T follicular helper cell (primary cell): ENCODE measurements at regions not wholly inside any gene's neighbourhood (a gene's known extent, or its start where the extent isn't known, plus 50 kb on each side); places are given as distances from the start of the nearest gene placed in this dataset.

ENCODE experiments used
- DNase-seq: peaks from one replicate; pipeline ENCODE4 v3.0.0-alpha.2; 2020; ENCODE audit warnings: low read depth

DNA sequence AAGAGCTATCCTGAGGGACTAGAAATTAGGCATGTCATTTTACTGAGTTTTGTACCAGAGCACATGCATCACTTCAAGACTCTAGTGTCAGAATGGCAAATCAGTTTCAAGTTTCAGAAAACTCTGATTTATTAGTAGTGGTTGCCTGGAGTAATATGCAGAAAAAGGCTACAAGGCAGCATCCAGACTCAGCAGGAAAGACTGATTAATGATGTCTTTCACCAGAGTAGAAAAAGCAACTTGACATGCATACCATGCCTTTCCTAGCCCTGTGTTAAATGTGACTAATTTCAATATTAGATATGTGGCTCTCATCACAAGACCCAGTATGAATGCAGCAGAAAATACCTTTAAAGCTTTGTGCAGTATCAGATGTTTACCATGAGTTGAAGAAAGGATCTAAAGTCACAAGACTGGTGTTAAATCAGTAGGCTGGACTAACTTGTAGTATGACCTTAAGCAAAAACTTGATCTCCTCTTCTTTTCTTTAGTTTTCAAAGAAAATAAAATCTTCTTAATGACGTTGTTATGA, 1251.2 kb upstream of the C9orf72 start:
- no peak for DNase-seq

DNA sequence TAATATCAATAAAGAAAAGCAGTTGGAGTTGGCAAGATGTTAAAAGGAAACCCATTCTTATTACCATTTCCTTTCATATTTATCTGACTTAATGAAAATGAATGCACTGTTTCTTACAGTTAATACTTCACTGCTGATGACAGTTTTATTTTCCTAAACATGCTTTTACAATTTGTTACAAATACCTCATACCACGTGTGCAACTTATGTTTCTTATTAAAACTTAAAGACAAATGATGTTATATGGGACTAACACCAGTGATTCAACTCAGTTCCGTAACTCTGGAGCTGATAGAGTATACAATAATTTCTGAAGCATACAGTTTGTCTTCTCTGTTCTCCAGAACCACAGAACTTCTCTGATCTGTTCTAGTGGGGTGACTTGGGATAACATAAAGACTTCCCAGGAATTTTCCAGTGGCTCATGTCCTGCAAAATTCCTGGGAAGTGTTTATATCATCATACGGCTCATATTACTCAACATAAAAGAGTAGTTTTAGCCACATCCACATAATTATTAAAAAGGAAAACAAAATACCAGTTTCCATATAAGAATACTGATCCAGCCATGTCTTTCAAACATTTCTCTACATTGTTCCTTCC, 1259.0 kb upstream of the C9orf72 start:
- no peak for DNase-seq

DNA sequence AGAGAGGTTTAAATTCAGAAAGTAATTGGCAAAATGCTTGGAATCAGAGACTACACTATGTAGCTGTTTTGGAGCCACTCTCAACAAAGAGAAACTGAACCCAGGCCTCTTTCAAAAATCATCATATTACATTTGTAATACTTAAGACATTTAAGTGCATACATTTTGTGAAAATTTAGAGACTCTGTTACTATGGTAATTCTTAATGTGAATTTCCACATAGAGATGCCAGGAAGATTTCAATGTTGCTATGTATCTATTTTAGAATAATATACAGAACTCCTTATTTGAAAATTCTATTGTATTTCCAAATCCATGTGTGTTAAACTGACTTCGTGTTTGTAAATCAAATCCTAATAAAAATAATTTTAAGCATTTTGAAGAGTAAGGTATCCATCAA, 1260.9 kb upstream of the C9orf72 start:
- no peak for DNase-seq

DNA sequence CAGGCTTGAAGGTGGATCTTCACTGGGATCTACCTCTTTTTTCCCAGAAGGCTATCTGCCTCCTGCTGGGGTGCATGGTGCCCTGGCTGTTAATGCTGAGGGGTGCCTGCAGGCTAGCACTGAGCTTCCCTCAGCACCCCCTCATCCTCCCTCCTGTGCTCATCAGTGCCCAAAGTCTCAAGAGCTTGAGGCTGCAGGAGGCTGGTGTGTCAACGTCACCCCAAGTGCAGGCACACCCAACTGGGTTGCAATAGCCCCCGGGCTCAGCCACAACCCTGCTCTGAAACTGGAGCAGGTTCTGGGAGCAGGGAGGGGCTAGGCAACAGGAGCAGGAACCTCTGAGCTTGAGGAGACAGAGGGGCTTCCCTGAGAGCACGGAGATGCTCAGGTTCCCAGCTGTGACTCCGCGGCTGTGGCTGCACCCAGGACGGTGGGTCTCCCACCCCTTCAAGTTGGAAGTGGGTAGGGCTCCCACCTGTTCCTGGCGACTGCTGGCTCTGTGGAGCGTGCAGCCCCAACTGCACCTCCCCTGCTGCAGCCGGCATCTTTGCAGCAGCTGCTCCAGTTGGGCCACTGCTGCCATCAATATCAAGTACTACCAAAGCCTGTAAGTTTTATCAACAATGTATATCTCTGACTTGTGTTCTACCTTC, 1266.6 kb upstream of the C9orf72 start:
- no peak for DNase-seq

DNA sequence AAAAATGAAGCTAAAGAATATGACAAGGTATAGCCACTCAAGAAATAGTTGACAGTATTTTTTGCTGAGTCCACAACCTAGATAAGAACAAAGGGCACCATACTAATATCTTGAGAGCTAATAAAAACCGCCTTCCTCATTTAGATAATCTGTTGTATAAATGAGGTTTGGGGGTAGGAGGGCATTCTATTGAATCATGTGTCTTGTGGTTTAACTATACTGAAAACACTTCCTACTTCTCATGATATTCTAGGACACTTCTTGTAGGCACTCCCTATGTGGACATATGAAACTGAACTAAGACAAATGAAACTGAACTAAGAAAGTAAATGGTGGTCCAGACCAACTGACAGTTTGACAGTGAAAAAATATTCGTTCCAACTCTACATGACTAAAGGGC, 1268.5 kb upstream of the C9orf72 start:
- no peak for DNase-seq

DNA sequence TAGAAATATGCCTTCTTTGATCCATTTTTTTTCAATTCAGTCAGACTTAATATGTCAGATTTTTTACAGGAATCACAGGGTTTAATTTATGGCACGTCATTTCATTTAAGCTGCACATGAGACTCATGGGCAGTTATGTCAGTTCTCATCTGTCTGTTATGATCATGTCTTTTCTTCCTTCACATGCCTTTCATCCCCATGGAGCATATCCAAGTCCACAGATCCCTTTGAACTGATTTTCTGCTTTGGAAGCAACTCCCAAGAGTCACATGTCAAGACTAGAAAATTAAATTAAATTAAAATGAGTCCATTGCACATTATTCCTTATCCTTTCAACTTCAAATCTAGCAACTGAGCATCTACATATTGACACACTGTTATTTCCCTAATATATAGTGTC, 1274.0 kb upstream of the C9orf72 start:
- no peak for DNase-seq

DNA sequence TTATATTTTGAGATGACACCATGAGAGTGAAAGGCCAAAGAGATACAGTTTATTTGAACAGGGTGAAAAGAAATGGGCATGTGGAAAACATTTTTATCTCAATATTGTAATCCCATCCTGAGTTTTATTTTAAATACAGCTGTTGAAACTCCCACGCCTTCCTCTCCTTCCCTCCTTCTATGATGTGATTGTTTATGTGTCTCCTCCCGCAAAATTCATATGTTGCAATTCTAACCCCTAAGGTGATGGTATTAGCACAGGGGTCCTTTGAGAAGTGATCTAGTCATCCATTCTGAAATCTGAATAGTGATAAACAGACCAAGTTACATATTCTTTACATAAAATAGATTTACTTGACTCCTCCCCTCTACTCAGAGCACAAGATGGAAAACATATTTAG, 1275.4 kb upstream of the C9orf72 start:
- no peak for DNase-seq

DNA sequence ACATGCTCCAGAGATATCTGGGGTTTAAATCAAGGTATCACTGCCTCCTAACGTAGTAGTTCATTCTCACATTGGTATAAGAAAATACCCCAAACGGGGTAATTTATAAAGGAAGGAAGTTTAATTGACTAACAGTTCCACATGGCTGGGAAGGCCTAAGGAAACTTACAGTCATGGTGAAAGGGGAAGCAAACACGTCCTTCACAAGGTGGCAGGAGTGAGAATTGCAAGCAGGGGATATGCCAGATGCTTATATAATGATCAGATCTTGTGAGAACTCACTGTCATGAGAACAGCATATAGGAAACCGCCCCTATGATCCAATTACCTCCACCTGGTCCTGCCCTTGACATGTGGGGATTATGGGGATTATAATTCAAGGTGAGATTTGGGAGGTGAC, 1280.2 kb upstream of the C9orf72 start:
- DNase-seq: no peak

DNA sequence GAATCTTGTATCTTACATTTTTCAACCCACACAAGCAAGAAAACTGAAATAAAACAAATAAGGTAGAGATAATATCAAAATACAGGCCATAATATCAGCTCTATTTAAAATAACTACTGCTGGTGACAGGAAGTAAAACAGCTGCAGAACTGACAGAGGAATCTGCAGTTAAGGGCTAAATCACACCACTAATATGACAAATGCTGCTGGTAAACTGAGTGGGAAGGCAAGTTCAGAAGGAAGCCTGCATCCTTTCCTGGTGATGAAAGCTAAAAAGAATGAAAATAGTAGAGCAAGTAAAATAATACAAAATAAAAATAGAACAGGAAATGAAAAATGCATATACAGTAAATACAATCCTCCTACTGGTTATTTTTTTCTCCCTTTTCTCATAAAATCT, 1293.7 kb upstream of the C9orf72 start:
- DNase-seq: no peak

DNA sequence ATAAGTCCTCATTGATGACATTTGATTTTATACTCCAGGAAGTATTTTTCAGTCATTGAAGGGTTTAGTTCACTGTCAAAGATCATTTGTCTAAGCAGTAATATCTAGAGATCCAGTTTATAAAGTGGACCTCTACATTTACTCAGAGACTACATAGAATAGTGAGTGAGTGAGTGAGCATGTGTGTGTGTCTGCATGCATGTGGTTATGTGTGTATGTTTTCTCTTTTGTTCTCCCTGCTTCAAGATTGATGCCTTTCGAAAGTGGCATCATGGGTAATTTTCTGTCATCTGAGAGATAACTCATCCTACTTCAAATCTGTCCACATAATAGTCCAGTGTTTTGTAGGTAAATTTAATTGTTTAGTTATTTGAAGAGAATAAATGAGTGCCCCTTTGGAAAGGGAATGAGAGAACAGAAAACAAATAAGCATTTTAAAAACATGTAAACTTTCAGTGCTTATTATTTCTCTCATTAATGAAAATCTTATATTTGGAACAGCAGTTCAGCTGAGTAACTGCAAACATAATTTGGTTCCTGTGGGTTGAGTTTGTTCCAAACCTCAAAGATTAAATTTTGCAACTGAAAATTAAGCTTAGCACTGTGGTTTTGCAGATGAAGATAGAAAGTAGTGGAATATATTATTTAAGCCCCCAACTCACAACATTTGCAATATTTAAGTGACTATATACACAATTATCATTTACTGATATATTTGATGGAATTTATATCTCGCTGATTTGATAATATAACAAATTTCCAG, 1295.1 kb upstream of the C9orf72 start:
- no peak for DNase-seq

DNA sequence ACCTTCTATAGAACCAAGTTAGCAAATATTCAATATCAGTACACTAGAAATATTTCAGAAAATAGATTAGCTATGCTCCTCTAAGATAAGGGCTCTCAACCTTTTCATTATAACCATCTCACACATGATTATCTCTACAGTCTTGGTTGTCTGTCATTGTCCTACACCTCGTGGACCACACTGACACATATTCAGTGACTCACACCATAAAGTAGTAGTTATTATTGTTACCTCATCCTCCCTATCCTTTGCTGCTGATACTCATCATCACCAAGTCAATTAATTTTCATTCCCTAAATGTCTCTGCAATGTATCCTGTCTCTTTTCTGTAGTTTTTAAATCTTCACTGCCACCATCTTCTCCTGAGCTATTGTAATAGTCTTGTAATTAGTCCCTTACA, 1309.2 kb upstream of the C9orf72 start:
- DNase-seq: no peak

DNA sequence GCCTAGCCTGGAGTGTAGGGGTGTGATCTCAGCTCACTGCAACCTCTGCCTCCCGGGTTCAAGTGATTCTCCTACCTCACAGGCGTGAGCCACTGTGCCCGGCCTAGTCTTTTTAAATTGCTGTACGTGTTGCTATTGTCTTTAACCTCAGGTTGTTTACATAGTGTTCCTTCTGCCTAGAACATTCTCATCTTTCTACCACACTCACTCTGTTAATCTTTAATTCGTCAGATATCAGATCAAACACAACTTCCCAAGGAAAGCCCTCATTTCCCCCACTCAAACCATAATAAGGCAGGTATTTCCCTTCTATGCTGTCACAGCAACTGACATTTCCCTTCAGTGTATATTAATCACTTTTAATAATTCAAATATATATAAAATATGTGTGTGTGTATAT, 1310.0 kb upstream of the C9orf72 start:
- no peak for DNase-seq

DNA sequence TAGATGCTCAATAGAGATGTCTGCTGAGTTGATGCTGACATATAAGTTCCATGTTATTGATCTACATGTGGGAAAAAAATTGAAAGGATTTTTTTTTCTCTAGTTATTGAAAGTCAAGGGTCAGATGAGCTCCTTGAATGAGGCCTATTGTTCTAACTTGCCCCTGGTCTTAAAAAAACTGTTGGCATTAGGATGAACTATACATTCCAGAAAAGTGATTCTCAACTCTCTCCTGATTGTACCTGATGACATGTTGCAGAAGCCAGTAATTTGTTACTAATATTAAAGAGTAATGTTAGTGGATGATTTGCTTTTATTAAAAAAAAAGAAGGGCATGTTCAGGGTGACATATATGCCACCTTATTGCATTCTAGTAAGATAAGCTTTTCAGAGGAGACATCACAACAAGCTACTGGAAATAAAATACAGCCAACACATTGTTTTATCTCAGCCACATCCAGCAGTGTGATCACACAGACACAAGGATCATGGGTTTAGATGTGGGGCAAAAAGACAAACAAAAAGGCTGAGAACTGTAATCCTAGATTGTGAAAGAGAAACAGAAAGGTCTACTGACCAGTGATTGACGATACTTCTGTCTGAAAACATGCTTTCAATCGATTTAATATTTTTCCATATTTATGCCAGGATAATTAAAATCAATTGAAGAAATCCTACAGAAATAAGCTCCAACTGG, 1314.1 kb upstream of the C9orf72 start:
- DNase-seq: no peak

DNA sequence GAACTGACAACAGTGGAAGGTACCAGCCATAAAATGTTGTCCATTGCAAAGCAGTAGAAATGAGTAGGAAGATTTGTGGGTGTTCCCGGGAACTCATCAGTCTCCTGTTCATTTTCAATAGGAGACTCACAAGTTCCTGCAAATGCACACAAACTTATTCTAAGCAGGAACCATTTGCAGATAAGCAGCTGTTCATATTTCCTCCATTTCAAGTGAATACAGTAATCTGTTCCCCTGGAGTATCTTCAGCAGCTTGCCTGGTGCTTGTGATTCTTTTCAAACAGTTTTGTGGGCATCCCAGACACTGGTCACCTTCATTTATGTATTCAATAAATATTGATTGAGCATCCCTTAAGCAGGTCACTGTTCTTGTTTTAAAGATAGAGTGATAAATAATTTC, 1315.5 kb upstream of the C9orf72 start:
- no peak for DNase-seq

DNA sequence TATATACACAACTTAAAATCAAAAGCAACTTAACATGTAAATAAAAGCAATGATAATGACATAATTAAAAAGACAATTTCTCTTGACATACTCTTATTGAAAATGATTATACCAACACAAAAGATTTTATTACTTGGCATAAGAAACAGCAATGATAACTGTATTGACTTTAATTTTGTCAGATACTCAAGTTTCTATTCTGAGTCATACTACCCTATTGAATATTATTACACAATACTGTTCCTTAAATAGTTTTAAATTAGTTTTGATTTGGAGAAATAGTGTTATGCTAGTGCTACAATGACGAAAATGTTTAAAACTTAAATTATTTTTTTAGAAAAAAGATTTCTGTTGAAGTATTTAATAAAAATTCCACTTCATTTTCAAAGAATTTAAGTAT, 1319.3 kb upstream of the C9orf72 start:
- DNase-seq: no peak

DNA sequence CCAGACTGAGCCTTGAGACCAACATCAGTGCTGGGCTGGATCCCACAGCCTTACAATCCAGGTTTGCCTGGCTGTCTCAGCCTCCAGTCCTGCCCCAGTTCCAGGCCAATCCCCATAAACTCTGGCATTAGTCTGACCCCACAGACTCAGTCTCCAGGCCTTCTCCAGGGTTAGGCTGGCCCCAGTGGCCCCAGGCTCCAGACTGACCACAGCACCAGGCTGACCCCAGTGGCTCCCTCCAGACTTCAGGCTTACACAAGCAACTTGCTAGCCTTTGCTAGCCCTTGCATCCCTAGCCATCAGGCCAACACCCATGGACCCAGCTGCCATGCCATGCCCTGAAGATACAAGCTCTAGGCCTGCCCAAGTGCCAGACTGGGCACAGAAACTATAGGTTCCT, 1326.0 kb upstream of the C9orf72 start:
- no peak for DNase-seq

DNA sequence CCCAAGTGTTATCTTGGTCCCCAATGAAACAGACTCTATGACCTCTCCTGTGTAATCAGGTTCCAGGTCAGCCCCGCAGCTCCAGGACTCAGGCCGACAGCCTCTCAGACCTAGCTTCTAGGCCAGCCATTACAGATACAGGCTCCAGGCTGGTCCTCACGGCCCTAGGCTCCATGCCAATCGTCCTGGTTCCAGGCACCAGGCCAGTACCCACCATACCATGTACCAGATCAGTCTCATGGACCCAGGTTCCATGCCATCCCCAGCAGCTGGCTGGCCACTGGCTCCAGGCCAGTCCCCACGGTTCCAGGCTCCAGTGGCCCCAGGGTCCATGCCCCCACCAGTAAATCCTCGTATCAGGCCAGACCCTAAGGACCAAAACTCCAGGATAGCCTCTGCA, 1326.6 kb upstream of the C9orf72 start:
- no peak for DNase-seq

DNA sequence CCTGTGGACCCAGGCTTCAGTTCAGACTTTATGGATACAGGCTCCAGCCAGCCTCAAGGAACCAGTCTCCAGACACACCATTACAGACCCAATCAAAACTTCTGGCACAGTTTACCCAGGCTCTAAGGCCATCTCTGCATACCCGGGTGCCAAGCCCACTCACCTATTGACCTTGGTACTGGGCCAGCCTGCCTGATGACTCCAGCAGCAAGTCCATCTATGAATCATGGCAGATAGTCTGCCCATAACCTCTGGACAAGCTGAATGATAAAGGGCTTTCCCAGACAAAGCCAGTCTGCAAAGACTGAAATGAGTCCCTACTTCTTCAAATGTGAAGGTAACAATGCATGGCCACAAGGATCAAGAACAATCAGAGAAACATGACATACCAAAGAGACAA, 1327.1 kb upstream of the C9orf72 start:
- DNase-seq: no peak

DNA sequence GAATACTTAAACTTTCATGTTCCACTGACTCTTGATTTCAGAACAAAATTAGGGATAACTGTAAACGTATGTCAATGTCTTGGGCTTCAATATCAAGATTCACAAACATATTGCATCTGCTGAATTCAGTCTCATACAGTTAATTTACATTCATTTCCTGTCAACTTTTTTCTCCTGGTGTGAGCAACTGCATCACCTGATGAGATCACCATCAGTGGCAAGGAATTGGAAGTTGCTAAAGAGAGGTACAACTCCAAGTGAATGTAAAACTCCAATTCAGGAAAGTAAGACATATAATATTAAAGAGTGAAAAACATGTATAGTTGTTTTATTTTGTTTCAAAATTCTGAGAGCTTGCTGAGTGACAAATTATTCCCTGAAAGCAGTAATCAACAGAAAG, 1336.2 kb upstream of the C9orf72 start:
- DNase-seq: no peak

DNA sequence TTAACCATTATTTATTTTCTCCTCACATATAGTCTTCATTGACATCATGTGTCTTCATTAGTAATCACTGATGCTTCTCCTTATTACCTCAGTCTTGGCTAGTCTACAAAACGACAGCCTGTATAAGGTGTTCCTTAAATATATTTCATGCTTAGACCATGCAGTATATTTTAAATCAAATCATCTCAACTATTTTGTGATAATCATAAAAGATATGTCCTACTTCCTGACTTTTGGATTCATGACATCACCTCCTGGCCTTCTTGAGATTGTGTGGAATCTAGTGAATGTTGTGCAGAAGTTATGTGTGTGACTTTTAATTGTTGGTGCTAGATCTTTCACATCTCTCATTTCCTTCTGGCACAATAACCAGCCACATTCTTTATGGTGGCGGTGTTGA, 1339.3 kb upstream of the C9orf72 start:
- no peak for DNase-seq

DNA sequence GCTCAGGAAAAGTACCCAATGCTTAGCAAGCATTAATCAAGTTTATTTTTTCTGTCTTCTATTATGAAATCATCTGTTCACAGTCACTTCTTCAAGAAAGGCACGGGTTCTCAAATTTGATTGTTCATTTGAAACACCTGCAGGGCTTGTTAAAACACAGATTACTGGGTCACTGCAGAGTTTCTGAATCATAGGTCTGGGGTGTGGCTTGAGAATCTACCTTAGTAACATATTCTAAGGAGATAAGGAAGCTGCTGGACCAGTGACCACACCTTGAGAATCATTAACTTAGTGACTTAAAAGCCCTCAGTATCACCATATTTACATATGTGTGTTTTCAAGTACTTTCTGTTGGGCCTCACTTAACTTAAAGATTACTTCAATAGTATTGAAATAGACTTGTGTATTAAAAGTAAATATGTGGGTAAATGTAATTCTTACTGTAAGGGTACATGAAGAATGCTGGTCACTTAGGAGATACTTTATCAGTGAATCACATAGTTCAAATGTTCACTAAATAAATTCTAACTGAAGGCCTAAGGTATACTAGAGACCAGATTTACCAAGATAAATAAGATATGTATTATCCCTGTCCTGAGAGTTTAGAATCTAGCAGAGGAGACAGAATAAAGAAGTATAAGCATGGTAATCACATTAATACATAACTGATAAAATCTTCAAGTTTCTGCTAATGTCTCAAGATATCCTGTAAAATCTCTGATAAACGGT, 1342.1 kb upstream of the C9orf72 start:
- DNase-seq: no peak

DNA sequence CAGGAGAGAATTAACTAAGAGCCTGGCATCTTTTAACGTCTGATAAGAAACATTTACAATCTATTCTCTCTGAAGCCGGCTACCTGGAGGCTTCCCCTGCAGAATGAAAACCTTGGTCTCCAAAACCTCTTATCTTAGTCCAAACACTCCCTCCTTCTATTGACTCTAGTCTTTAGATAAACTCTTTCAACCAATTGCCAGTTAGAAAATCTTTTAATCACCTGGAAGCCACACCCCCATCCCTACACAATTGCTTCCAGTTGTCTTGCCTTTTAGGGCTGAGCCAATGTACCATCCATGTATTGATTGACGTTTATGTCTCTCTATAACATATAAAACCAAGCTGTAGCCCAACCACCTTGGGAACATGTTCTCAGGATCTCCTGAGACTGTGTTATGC, 1343.1 kb upstream of the C9orf72 start:
- DNase-seq: no peak
